ENCODE measurements at regions not wholly inside any gene's neighbourhood (a gene's known extent, or its start where the extent isn't known, plus 50 kb on each side); places are given as distances from the start of the nearest gene placed in this dataset.
"Not testable (repeated sequence)": the region's sequence is repeated elsewhere in the genome, so short reads cannot be mapped to it uniquely, and the experiment has no call there.

DNA sequence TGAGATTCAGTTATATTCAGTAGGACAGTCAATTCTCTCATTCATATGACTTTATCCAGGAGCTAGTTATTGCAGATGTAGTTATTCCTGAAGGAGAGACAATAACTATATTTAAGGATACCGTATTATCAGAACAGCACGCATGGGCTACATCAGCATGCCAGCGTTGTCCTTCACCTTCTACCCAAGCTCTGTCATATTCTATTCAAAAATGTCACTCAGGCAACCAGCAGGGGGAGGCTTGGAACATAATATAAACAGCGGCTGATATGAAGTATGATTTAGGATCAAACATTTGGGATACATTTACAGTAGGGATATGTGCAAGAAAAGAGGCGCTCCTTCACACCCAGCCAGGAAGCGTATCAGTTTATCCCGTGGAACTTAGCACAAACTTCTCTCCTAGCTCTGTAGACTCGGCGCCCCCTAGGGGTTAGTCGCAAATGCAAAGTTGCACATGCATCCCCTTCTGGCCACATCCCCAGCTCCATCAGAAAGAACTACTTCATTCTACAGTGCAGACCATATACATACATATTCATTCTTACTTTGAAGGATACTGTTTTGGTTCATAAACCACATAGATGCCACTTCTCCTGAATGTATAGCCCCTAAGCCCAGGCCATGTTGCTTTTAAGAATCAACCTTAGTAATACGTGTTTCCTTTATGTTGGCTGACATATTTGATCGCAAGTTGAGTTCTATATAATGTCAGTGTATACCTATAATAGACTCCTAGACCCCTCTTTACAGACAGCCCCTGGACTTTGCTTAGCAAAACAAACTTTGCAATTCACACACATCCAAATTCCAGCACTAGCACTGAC is 759.4 kb downstream of the ADCYAP1 start:
- DNase-seq (ENCODE audit: low read depth, low spot score), result peak; percentile 70

DNA sequence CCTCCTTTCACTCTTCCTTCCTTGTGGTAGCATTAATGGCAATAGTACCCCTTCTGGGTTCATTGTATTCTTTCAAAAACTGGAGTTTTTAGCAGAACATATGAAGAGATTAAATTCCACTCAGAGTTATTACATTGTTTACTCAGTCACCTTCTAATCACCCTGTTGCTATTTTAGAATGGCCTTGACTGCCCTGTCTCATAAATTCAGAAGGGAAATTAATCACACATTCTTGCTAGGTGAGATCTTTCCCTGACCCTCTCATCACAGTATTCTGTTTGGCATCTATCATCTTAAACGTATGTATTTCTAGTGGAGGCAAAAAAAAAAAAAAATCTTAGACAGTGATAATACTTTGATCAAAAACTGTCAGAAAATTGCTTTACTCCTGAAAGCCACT is 760.4 kb downstream of the ADCYAP1 start:
- no peak for DNase-seq (ENCODE audit: low read depth, low spot score)

DNA sequence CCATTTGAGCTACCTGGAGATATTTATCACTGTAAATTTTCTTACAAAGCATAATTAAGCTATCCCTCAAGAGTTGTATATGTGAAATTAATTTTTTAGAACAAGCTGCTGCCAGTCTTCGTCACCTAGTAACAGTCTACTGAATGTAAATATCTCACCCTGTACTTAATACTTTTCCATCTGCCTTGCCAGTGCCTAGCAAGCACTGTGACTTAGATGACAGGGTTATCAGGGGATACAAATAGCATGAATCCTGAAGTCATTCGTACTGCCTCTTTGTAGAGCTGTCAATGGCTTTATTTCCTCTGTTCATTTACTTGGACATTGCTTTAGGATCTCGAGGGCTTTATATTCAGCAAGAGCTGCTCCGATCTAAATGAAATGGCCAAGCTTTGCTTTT is 763.6 kb downstream of the ADCYAP1 start:
- DNase-seq (ENCODE audit: low read depth, low spot score), result no peak

DNA sequence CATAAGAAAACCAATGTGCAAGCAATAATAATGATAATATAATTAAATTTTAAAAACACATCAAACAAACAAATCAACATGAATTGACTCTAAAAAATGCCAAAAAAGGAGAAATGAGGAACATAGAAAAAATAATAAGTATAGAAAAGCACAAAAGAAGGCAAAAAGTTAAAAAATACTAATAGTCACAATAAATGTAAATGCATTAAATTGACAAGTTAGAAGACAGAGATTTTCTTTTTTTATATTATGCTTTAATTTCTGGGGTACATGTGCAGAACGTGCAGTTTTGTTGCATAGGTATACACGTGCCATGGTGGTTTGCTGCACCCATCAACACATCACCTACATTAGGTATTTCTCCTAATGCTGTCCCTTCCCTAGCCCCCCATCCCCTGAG is 767.0 kb downstream of the ADCYAP1 start:
- not testable (repeated sequence) for DNase-seq (ENCODE audit: low read depth, low spot score)

DNA sequence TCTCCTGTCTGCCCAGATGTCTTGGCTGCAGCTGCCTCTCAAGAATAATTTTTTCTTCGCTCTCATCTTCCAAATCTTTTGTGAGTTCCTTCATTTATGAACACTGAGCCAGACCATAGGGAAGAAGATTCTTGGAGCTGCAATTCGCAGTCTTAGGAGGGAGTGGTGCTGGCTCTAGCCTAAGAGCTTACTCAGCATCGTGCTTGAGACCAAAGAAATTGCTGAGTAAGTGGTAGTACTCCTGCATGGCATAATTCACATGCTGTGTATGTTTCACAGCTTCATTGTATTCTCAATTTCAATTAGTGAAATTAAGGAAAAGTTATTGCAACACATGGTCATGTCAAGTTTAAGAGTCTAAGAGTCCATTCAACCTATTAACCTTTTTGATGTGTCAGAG is 771.7 kb downstream of the ADCYAP1 start:
- no peak for DNase-seq (ENCODE audit: low read depth, low spot score)

DNA sequence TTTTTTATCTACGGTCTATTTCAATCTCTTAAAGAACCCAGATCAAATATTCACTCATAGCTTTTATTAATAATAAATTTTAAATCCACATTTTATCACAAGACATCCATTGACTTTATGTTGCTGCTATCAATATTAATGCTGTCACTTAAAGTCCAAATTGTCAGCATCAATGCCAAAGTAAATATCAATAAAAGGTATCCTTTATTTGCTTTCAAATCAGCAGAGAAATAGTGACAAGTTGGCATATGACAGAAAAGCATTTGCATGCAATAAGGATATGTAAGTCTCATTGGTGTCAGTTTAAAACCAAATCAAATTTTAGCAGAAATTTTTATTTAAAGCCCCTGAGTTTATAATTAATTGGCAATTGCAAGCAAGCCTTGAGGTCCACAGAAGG is 775.4 kb downstream of the ADCYAP1 start:
- DNase-seq (ENCODE audit: low read depth, low spot score), result no peak

DNA sequence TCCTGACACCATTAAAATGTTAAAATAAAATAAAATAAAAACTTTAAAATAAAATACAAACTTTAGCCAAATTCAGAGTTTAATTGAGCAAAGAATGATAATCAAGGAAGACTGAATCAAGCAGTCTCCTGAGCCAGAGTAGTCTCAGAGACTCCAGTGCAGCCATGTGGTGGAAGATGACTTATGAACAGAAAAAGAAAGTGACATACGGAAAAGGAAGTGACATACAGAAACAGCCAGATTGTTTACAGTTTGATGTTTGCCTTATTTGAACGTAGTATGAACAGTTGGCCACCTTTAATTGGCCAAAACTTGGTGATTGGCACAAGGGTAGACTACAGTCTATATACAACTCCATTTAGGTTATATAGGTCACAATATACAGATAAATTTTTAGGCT is 787.2 kb downstream of the ADCYAP1 start:
- no peak for DNase-seq (ENCODE audit: low read depth, low spot score)

DNA sequence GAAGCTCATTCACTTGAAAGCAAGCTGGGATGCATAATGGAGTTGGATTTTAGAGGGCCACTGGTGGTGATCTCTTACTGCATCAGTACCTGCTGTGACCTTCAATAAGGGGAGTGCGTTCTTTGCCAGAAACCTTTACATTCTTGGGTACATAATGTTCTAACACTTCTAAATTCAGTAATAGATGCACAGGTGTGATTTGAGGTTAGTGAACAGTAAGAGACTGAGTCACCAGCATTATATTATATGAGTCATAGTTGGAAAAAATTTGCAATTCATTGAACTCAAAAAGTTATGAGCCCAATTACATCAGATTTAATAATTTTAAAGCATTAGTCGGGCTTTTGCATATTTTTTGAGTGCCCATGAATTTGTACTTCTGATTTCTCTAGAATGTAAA is 803.3 kb downstream of the ADCYAP1 start:
- no peak for DNase-seq (ENCODE audit: low read depth, low spot score)

DNA sequence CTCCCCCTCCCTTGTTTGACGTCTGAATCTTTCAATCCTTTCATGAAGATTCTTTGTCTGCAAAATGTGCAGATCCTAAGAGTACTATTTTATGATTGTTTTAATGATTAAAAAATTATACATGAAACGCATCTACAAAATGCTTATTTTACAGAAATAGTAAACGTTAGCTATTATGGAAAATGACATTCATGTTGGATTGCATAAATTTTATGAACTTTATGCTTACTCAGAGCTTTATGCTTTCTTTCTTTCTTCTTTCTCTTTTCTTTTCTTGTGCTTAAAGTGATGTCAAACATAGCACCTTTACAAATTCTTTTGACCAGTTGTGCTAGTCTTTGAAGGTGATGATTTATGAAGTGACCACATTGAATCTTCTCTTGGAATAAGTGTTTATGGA is 805.4 kb downstream of the ADCYAP1 start:
- no peak for DNase-seq (ENCODE audit: low read depth, low spot score)

DNA sequence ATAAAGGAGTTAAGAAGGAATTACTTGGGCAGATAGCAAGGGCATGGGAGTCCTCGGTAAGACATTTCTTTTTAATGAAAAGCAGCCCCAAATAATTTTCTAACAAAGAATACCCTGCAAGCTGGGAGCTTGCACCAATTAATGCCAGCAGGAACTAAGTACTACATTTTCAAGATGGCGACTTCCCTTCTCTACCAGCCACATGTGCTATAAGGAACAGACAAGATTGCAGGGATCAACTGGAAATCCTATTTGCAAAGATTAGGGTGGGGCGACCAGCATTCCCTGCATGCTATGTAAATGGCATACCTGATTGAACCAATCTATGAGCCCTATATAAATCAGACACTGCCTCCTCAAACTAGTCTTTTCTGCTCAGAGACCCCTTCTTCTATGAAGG is 827.5 kb downstream of the ADCYAP1 start:
- no peak for DNase-seq (ENCODE audit: low read depth, low spot score)

DNA sequence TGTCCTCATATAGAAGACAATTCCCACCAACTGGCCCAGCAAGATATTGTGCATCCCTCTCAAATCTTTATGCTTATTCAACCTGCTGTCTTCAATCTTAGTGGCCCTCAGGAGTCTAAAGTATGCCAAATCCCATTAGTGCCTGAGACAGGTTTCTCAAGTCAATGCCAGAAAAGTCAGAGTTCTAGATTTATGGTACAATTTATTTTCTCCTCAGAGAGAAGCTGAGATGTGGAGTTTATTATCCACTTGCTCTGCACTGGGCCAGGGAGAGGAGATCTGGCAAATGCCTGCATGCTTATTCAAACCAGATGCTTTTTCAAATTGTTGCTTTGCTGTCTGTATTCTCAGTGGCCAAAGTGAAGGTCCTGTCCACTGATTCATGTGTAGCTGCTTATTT is 825.2 kb downstream of the METTL4 start:
- DNase-seq (ENCODE audit: low read depth, low spot score), result no peak

DNA sequence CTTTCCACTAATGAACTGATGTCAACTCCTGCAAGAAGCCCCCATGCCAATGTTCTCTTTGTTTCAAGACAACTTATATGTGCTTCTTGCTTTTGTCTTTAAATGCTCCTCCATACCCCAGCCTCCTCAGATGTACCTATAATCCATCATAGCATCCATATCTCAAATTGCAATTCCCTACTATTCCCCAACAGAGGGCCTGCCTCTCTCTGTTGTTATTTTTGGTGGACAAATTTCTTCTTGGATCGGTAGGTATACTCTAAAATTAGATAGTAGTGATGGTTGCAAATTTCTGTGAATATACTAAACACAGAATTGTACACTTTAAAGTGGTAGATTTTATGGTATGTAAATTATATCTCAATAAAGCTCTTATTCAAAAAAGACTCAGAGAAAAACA is 820.1 kb downstream of the METTL4 start:
- DNase-seq (ENCODE audit: low read depth, low spot score), result no peak

DNA sequence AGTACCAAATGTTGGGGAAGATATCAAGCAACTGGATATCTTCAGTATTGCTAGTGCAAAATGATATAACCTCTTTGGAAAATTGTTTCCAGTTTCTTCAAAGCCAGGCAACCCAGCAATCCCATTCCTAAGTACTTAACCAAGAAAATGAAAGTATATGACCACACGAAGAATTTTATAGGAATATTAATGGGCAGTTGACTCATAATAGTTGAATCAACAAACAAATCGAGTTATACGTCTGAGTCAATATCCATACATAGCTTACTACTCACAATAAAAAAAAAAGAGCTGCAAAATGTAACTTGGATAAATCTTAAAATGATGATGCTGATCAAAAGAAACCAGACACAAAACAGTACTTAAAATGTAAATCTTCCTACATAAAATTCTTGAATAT is 810.4 kb downstream of the METTL4 start:
- no peak for DNase-seq (ENCODE audit: low read depth, low spot score)

DNA sequence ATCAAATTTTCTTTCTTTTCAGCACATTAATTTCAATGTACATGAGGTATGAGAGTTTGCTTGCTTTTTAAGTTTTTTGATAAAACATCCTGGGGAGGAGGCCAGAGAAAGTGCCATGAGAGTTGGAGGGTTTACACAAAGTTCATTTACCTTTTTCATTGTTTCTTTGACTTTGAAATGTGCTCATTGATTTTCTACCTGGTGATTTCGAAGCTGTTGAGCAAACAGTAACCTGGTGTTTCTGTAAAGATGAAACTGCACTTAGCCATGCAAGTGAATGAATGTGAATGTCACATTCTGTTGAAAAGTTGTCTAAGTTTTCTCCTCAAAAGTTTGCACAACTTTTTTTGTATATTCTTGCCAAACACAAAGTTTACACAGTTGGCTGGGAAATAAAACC is 797.0 kb downstream of the METTL4 start:
- DNase-seq (ENCODE audit: low read depth, low spot score), result no peak

DNA sequence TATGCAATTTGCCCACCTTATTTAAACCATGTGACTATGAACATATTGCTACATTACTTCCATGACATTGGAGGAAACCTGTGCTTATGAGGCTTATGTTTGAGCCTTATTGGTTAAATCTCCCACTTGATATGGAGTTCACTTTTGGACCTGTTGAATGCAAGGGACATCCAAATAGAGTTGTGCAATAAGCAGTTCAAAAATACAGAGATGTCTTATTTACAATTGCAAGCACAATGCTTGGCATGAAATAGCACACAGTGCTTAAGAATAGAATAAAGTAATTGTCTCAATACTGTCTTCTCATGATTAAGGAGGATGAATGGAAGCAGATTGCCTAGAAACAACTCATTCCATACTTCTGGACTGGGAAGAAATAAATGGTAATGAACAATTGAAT is 793.5 kb downstream of the METTL4 start:
- DNase-seq (ENCODE audit: low read depth, low spot score), result no peak

DNA sequence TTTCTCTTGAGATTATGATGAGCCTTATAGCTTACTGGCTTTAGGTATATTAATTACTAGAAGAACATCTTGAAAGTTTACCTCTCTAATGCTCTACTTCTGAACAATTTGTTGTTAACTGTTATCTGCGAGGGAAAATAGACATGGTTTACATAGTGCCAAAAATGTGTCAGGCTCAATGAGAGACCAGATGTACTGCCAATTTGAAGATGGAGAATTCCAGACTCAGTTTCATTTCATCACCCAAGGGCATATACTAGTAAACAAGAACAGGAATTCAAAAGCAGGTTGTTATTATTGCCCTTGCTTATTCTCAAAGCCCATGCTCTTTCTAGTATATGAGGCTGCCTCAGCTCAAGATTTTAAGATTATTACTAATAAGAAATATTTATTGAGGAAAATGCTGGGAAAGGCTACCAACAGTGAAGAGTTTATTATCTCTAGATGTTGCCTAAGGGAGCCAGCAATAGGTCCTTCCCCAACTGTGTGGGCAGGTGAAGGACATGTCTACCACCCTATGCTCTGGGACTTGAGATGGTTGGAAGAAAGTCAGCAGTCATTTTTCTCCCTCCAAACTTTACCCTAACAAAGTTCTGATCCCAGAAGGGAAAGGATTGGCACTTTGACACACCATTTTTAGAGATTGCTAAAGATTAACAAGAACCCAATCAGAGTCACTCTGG is 792.7 kb downstream of the METTL4 start:
- no peak for DNase-seq (ENCODE audit: low read depth, low spot score)

DNA sequence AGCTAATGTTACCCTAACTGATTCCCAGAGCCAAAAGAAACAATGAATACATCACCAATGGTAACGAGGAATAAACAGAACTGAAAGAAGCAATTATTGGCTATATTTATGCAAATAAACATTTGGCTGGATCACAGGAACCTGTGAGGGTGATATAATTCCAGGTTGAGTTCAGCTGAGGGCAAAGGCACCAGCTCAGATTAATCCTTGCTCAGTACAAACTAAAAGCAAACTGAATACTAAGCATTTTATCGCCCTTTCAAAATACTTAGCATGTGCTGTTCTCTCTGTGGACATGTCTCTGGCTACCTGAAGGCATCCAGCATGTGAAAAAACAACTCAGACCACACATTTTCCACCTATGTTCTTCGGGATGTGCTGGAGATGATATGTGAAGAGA is 791.7 kb downstream of the METTL4 start:
- no peak for DNase-seq (ENCODE audit: low read depth, low spot score)

DNA sequence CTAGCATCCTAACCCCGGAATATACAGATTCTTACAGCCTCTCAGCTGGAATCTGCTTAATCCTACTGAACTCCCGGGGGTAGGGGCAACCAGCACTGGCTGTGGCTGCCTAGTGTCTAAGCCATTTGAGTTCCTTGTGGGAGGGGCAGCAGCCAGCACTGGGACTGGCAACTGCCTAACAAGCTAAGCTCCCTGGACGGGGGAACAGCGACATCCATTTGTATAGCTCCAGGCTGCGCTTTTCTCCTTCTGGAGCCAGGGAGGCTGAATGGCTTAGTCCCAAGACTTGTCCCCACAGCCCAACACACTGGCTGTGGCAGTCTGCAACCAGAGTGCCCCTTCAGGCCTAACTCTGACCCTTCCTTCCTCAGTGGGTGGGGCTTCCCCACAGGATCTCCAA is 787.2 kb downstream of the METTL4 start:
- DNase-seq (ENCODE audit: low read depth, low spot score), result peak; percentile 77

DNA sequence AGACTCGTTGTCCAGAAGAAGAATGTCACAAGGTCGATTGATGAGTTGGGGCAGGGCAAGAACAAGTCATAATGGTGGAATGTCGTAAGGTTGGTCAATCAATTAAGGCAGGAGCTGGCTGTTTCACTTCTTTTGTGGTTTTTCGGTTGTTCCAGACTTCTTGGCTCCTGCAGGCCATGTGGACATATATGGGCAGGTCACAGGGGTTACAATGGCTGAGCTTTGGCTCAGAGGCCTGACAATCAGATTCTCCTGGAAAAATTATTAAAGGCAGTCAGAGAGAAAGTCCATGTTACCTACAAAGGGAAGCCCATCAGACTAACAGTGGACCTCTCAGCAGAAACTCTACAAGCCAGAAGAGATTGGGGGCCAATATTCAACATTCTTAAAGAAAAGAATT is 785.3 kb downstream of the METTL4 start:
- not testable (repeated sequence) for DNase-seq (ENCODE audit: low read depth, low spot score)

DNA sequence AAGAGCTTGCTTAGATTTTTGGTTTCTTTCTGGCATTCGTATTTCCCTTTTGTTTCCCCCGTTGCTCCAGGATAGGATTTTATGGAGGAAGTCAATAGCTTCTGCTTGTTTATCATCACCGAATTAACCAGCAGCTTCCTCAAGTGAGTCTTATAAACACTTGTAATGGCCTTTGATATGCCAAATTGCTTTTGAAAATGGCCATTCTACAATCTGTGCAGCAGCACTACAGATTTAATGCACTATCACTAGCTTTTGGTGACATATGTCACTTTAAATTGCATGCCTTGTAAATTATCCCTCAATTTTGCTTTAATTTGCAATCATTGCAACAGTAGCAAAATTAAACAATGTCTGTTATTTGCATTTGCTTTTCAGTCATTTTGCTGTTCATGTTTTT is 774.7 kb downstream of the METTL4 start:
- no peak for DNase-seq (ENCODE audit: low read depth, low spot score)

DNA sequence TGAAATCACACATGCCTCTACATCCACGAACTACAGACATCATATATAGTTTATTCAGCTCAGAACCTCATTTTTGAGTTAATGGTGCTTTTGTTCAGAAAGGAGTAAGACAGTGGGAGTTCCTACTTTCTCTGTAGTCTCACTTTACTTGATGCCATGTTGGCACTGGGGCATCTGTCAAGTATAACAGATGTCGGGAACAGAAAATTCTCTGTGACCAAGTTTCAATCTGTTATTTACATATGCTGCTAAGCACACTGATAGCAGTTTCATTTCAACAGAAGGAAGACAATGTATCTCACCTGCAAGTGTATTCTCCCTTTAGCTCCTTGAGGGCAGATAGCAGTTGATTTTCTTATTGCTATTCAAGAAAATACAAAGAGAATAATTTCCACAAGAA is 774.1 kb downstream of the METTL4 start:
- no peak for DNase-seq (ENCODE audit: low read depth, low spot score)

DNA sequence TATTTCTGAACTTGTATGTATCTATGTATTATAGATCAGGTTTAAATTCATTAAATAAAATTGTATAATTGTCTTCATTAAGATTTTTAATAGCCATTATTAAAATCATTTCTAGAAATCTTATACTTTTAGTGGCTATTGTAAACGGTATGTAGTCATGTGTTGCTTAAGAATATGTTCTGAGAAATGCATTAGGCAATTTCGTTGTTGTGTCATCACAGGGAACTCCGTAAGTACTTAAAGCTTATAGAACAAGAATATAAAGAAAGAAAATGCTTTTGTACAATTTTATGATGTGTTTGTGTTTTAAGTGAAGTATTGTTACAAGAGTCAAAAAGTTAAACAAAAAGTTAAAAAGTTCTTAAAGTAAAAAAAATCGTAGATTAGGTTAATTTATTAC is 765.8 kb downstream of the METTL4 start:
- DNase-seq (ENCODE audit: low read depth, low spot score), result no peak

DNA sequence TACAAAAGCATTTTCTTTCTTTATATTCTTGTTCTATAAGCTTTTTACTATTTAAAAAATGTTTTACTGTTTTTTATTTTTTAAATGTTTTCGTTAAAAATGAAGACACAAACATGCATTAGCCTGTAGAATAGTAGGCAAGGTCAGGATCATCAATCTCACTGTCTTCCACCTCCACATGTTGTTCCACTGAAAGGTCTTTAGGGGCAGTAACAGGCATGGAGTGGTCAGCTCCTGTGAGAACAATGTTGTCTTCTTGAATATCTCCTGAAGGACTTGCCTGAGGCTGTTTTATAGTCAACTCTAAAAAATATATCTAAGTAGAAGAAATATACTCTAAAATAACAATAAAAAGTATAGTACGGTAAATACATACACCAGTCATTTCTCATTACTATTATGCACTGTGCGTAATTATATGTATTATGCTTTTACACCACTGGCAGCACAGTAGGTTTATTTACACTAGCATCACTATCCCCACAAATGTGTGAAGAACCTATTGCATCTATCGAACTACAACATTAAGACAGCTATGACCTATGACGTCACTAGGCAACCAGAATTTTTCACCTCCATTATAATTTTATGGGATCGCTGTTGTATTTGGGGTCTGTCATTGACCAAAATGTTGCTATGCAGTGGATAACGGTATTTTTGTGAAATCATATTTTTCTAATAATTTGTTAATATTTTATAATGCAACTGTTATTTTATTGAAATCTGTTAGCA is 764.3 kb downstream of the METTL4 start:
- DNase-seq (ENCODE audit: low read depth, low spot score), result no peak

Data from ELF-1 (cell line).